H9 (cell line): ENCODE measurements at regions not wholly inside any gene's neighbourhood (a gene's known extent, or its start where the extent isn't known, plus 50 kb on each side); places are given as distances from the start of the nearest gene placed in this dataset.

Experiments used
- DNase-seq: peaks from one replicate; pipeline ENCODE4 v3.0.0-alpha.2; 2017
- H2AFZ ChIP-seq: one replicate; pipeline ENCODE4 v1.6.1; 2013; ENCODE audit warnings: mild to moderate bottlenecking, low read length, control low read depth, moderate library complexity
- H2AK5ac ChIP-seq: 2 replicates; pipeline ENCODE4 v1.6.1; 2013; ENCODE audit warnings: low read length, control low read depth, mixed read lengths; ENCODE audit not compliant: insufficient read length
- H2BK120ac ChIP-seq: one replicate; pipeline ENCODE4 v1.6.1; 2013; ENCODE audit warnings: low read depth, mild to moderate bottlenecking, low read length, control low read depth, inconsistent platforms; ENCODE audit not compliant: poor library complexity, severe bottlenecking
- H2BK12ac ChIP-seq: 2 replicates; pipeline ENCODE4 v1.6.1; 2013; ENCODE audit warnings: low read length, control low read depth, mixed read lengths, low read depth; ENCODE audit not compliant: insufficient read length
- H2BK15ac ChIP-seq: 2 replicates; pipeline ENCODE4 v1.6.1; 2013; ENCODE audit warnings: low read depth, low read length, control low read depth
- H2BK20ac ChIP-seq: one replicate; pipeline ENCODE4 v1.6.1; 2013; ENCODE audit warnings: low read depth, mild to moderate bottlenecking, low read length, control low read depth, inconsistent platforms; ENCODE audit not compliant: poor library complexity, severe bottlenecking
- H2BK5ac ChIP-seq: 2 replicates; pipeline ENCODE4 v1.6.1; 2013; ENCODE audit warnings: low read length, control low read depth, mixed read lengths; ENCODE audit not compliant: insufficient read length
- H3K14ac ChIP-seq: 2 replicates; pipeline ENCODE4 v1.6.1; 2013; ENCODE audit warnings: low read length, control low read depth; ENCODE audit not compliant: insufficient read depth
- H3K18ac ChIP-seq: 2 replicates; pipeline ENCODE4 v1.6.1; 2013; ENCODE audit warnings: low read depth, mild to moderate bottlenecking, mixed read lengths, low read length, control low read depth; ENCODE audit not compliant: insufficient read length
- H3K23ac ChIP-seq: 2 replicates; pipeline ENCODE4 v1.6.1; 2013; ENCODE audit warnings: low read length, control low read depth, mixed read lengths, low read depth; ENCODE audit not compliant: insufficient read length
- H3K23me2 ChIP-seq: 2 replicates; pipeline ENCODE4 v1.6.1; 2013; ENCODE audit warnings: low read depth, mild to moderate bottlenecking, mixed read lengths, low read length, control low read depth; ENCODE audit not compliant: insufficient read length, poor library complexity, severe bottlenecking
- H3K27ac ChIP-seq: 2 replicates; pipeline ENCODE4 v1.5.1; 2013; ENCODE audit warnings: low read length, control low read depth, mixed read lengths, low read depth; ENCODE audit not compliant: insufficient read length
- H3K27me3 ChIP-seq: 2 replicates; pipeline ENCODE4 v1.6.1; 2013; ENCODE audit warnings: low read length, control low read depth, inconsistent platforms; ENCODE audit not compliant: insufficient read depth
- H3K4ac ChIP-seq: 2 replicates; pipeline ENCODE4 v1.6.1; 2013; ENCODE audit warnings: low read depth, mild to moderate bottlenecking, control low read depth, inconsistent platforms, low read length, moderate library complexity
- H3K4me1 ChIP-seq: 2 replicates; pipeline ENCODE4 v1.6.1; 2013; ENCODE audit warnings: low read length, control low read depth, inconsistent platforms; ENCODE audit not compliant: insufficient read depth
- H3K4me2 ChIP-seq: 2 replicates; pipeline ENCODE4 v1.6.1; 2013; ENCODE audit warnings: low read length, control low read depth, mixed read lengths; ENCODE audit not compliant: insufficient read length, insufficient read depth
- H3K56ac ChIP-seq: 2 replicates; pipeline ENCODE4 v1.6.1; 2013; ENCODE audit warnings: low read depth, mild to moderate bottlenecking, mixed read lengths, low read length, control low read depth; ENCODE audit not compliant: insufficient read length
- H3K79me1 ChIP-seq: 2 replicates; pipeline ENCODE4 v1.6.1; 2013; ENCODE audit warnings: low read depth, mild to moderate bottlenecking, moderate library complexity, low read length, control low read depth, inconsistent platforms; ENCODE audit not compliant: insufficient read depth, poor library complexity, severe bottlenecking
- H3K79me2 ChIP-seq: 2 replicates; pipeline ENCODE4 v1.6.1; 2013; ENCODE audit warnings: low read length, control low read depth, inconsistent platforms; ENCODE audit not compliant: insufficient read depth
- H3K9ac ChIP-seq: 2 replicates; pipeline ENCODE4 v1.6.1; 2013; ENCODE audit warnings: low read length, control low read depth, mixed read lengths; ENCODE audit not compliant: insufficient read length; ENCODE audit errors: extremely low read depth
- H3K9me3 ChIP-seq: one replicate; pipeline ENCODE4 v1.6.1; 2013; ENCODE audit warnings: low read depth, low read length, inconsistent platforms; ENCODE audit not compliant: control insufficient read depth
- H3T11ph ChIP-seq: one replicate; pipeline ENCODE4 v1.6.1; 2013; ENCODE audit warnings: mild to moderate bottlenecking, low read length, control low read depth, inconsistent platforms
- H4K20me1 ChIP-seq: one replicate; pipeline ENCODE4 v1.6.1; 2013; ENCODE audit not compliant: control insufficient read depth, insufficient read length, insufficient read depth
- H4K5ac ChIP-seq: 2 replicates; pipeline ENCODE4 v1.6.1; 2013; ENCODE audit warnings: low read depth, mild to moderate bottlenecking, mixed read lengths, low read length, control low read depth; ENCODE audit not compliant: insufficient read length
- H4K8ac ChIP-seq: replicated peaks from 2 replicates; pipeline ENCODE4 v1.6.1; 2013; ENCODE audit warnings: low read length, control low read depth, mixed read lengths, low read depth; ENCODE audit not compliant: insufficient read length
- H4K91ac ChIP-seq: 2 replicates; pipeline ENCODE4 v1.6.1; 2013; ENCODE audit warnings: low read depth, mild to moderate bottlenecking, moderate library complexity, mixed read lengths, low read length, control low read depth; ENCODE audit not compliant: insufficient read length
- H3K27ac Mint-ChIP-seq, 3 experiments: 2 replicates in 2 of 3; 3 replicates in 1 of 3; pipeline ENCODE4 v1.8.0; 2020 to 2021; ENCODE audit warnings: mixed read lengths in 3 of 3, mild to moderate bottlenecking in 1 of 3, moderate library complexity in 1 of 3
- H3K27me3 Mint-ChIP-seq: 2 replicates; pipeline ENCODE4 v1.8.0; 2021; ENCODE audit warnings: low read depth, mild to moderate bottlenecking, moderate library complexity, mixed read lengths
- H3K36me3 Mint-ChIP-seq, 3 experiments: 2 replicates in 2 of 3; 3 replicates in 1 of 3; pipeline ENCODE4 v1.8.0; 2020 to 2021; ENCODE audit warnings: low read depth in 3 of 3, mixed read lengths in 3 of 3; ENCODE audit not compliant: insufficient read depth in 1 of 3
- H3K4me1 Mint-ChIP-seq, 2 experiments: 2 replicates each; pipeline ENCODE4 v1.8.0; 2020; ENCODE audit warnings: mixed read lengths in 2 of 2
- H3K4me3 Mint-ChIP-seq, 2 experiments: 2 replicates in 1 of 2; 3 replicates in 1 of 2; pipeline ENCODE4 v1.8.0; 2020 to 2021; ENCODE audit warnings: mild to moderate bottlenecking in 2 of 2, mixed read lengths in 2 of 2, moderate library complexity in 1 of 2
- H3K9me3 Mint-ChIP-seq, 2 experiments: 2 replicates in 1 of 2; 3 replicates in 1 of 2; pipeline ENCODE4 v1.8.0; 2020; ENCODE audit warnings: mild to moderate bottlenecking in 2 of 2, mixed read lengths in 2 of 2, moderate library complexity in 1 of 2
- WGBS: extraction: QIAGEN DNeasy Blood & Tissue Kit; methylation state at CpG from one replicate; pipeline ENCODE4 v1.1.7; 2013; ENCODE audit warnings: missing lambda C conversion rate, low lambda C conversion rate, mixed read lengths; ENCODE audit not compliant: insufficient read length; ENCODE audit errors: extremely low coverage; 5-methylcytosine and 5-hydroxymethylcytosine counted together
- TF ChIP-seq, protein P1 (sequence below): fragments of 200-600 bp; sonication (generic); conservative IDR thresholded peaks from 3 replicates; pipeline ENCODE4 v1.8.0; 2021; ENCODE audit warnings: antibody characterized with exemption, mild to moderate bottlenecking

DNA sequence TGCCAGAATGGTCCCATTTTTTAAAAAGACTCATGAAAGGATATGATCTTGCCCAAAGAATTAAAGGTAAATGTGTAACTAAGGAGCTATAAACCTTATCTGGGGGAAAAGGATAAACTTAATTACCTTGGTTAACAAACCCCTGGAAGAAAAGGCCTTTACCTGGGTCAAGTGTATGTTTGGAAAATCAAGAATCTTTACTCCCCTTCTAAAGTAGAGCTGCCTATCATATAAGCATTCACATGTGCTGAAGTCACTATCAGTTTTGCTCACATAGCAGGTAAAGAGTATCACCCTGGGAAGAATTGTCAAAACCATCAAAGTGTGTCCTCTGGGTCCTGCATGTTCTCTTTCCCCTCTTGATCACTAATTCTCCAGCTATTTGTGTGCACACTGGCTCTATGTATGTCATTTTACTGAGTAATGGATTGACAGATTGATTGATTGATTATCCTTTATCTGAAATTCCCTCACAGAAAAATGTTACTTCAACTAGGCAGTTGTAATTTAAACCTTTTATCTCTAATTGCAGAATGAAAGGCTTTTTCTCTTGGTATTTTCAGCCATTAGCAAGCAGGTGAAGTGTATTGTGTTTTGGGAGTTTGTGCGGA lies 199.4 kb downstream of the NOL4 start:
- Mint-ChIP-seq H3K4me3 (no peak overlapping the region), H3K36me3 (no peaks in the 10 kb centered on the region), H3K4me1 (no peaks in the 10 kb centered on the region), H3K9me3 (no peaks in the 10 kb centered on the region), H3K27me3 (no peaks in the 10 kb centered on the region), H3K27ac (no peak overlapping the region)
- Histone ChIP-seq H4K5ac (no peak overlapping the region), H3K56ac (no peak overlapping the region), H3K9ac (no peak overlapping the region), H3K27ac (no peak overlapping the region), H3K79me2 (no peaks in the 10 kb centered on the region), H2BK20ac (no peak overlapping the region), H3K27me3 (no peaks in the 10 kb centered on the region), H3K14ac (no peak overlapping the region), H4K91ac (no peak overlapping the region), H2BK12ac (no peak overlapping the region), H3K23me2 (no peaks in the 10 kb centered on the region), H2AFZ (no peak overlapping the region), H3K23ac (no peak overlapping the region), H2BK120ac (no peak overlapping the region), H3K4me1 (no peaks in the 10 kb centered on the region), H2BK5ac (no peak overlapping the region), H3K79me1 (no peaks in the 10 kb centered on the region), H2BK15ac (no peak overlapping the region), H3K9me3 (no peaks in the 10 kb centered on the region), H4K8ac (no peak overlapping the region), H3K4ac (no peak overlapping the region), H4K20me1 (no peaks in the 10 kb centered on the region), H3K18ac (no peak overlapping the region), H3T11ph (no peak overlapping the region), H3K4me2 (no peak overlapping the region), H2AK5ac (no peak overlapping the region)
- WGBS: no CpG with 5 or more reads among the region's 1 CpG
- DNase-seq: no peak
- TF ChIP-seq, protein P1, sequence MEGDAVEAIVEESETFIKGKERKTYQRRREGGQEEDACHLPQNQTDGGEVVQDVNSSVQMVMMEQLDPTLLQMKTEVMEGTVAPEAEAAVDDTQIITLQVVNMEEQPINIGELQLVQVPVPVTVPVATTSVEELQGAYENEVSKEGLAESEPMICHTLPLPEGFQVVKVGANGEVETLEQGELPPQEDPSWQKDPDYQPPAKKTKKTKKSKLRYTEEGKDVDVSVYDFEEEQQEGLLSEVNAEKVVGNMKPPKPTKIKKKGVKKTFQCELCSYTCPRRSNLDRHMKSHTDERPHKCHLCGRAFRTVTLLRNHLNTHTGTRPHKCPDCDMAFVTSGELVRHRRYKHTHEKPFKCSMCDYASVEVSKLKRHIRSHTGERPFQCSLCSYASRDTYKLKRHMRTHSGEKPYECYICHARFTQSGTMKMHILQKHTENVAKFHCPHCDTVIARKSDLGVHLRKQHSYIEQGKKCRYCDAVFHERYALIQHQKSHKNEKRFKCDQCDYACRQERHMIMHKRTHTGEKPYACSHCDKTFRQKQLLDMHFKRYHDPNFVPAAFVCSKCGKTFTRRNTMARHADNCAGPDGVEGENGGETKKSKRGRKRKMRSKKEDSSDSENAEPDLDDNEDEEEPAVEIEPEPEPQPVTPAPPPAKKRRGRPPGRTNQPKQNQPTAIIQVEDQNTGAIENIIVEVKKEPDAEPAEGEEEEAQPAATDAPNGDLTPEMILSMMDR: no peak
